Neuronal stem cell (in vitro differentiated cells): ENCODE measurements at regions not wholly inside any gene's neighbourhood (a gene's known extent, or its start where the extent isn't known, plus 50 kb on each side); places are given as distances from the start of the nearest gene placed in this dataset.

Source experiments
- DNase-seq: peaks from one replicate; pipeline ENCODE4 v3.0.0-alpha.2; 2013; ENCODE audit warnings: low spot score
- H2AFZ ChIP-seq: one replicate; pipeline ENCODE4 v1.6.1; 2013; ENCODE audit warnings: mild to moderate bottlenecking, low read length, inconsistent platforms
- H2AK5ac ChIP-seq: 2 replicates; pipeline ENCODE4 v1.6.1; 2013; ENCODE audit warnings: low read depth, mild to moderate bottlenecking, inconsistent platforms, low read length, moderate library complexity, mixed read lengths
- H2BK120ac ChIP-seq: 2 replicates; pipeline ENCODE4 v1.6.1; 2013; ENCODE audit warnings: low read depth, mild to moderate bottlenecking, inconsistent platforms, low read length, moderate library complexity, mixed read lengths
- H2BK12ac ChIP-seq: one replicate; pipeline ENCODE4 v1.6.1; 2013; ENCODE audit warnings: low read length, inconsistent platforms
- H2BK15ac ChIP-seq: 2 replicates; pipeline ENCODE4 v1.6.1; 2013; ENCODE audit warnings: mild to moderate bottlenecking, low read length, inconsistent platforms, mixed read lengths
- H2BK5ac ChIP-seq: one replicate; pipeline ENCODE4 v1.6.1; 2013; ENCODE audit warnings: inconsistent platforms, mild to moderate bottlenecking, low read length, moderate library complexity
- H3K14ac ChIP-seq: one replicate; pipeline ENCODE4 v1.6.1; 2013; ENCODE audit warnings: low read length, inconsistent platforms
- H3K18ac ChIP-seq: 2 replicates; pipeline ENCODE4 v1.6.1; 2013; ENCODE audit warnings: low read length, inconsistent platforms
- H3K23ac ChIP-seq: 2 replicates; pipeline ENCODE4 v1.6.1; 2013; ENCODE audit warnings: low read depth, mild to moderate bottlenecking, mixed read lengths, low read length, inconsistent platforms; ENCODE audit not compliant: poor library complexity
- H3K27ac ChIP-seq: replicated peaks from 3 replicates; pipeline ENCODE4 v1.5.1; 2013; ENCODE audit warnings: low read length, inconsistent platforms
- H3K27me3 ChIP-seq, 3 experiments: 2 replicates each; pipeline ENCODE4 v1.6.1; 2013; ENCODE audit warnings: low read length in 3 of 3, mild to moderate bottlenecking in 2 of 3, inconsistent platforms in 1 of 3, low read depth in 1 of 3, mixed read lengths in 1 of 3, moderate library complexity in 1 of 3; ENCODE audit not compliant: control insufficient read depth in 3 of 3, insufficient read depth in 3 of 3
- H3K36me3 ChIP-seq, 2 donors: replicated peaks in 1 of 2; 2 replicates each; pipeline ENCODE4 v1.6.1; 2013; ENCODE audit warnings: low read length in 2 of 2; ENCODE audit not compliant: control insufficient read depth in 2 of 2, insufficient read depth in 2 of 2
- H3K4ac ChIP-seq: 2 replicates; pipeline ENCODE4 v1.6.1; 2013; ENCODE audit warnings: inconsistent platforms, mild to moderate bottlenecking, low read length, moderate library complexity
- H3K4me1 ChIP-seq, 2 donors: 1 replicate in 1 of 2; 2 replicates in 1 of 2; pipeline ENCODE4 v1.6.1; 2013; ENCODE audit warnings: low read length in 2 of 2, low read depth in 1 of 2; ENCODE audit not compliant: control insufficient read depth in 2 of 2, insufficient read depth in 1 of 2
- H3K4me2 ChIP-seq: one replicate; pipeline ENCODE4 v1.6.1; 2013; ENCODE audit warnings: mild to moderate bottlenecking, low read length, inconsistent platforms; ENCODE audit not compliant: insufficient read depth, poor library complexity, severe bottlenecking
- H3K4me3 ChIP-seq, 2 donors: 2 replicates each; pipeline ENCODE4 v1.5.1; 2013; ENCODE audit warnings: low read length in 2 of 2, mild to moderate bottlenecking in 2 of 2, inconsistent platforms in 1 of 2, moderate library complexity in 1 of 2
- H3K79me1 ChIP-seq: one replicate; pipeline ENCODE4 v1.6.1; 2013; ENCODE audit warnings: low read depth, mild to moderate bottlenecking, inconsistent platforms, low read length, moderate library complexity
- H3K9ac ChIP-seq: one replicate; pipeline ENCODE4 v1.6.1; 2013; ENCODE audit warnings: mild to moderate bottlenecking, low read depth, low read length, inconsistent platforms; ENCODE audit not compliant: poor library complexity
- H3K9me3 ChIP-seq, 2 donors: replicated peaks in 1 of 2; 2 replicates each; pipeline versions ENCODE3 to v1.6.1; 2013; ENCODE audit warnings: low read length in 2 of 2, mild to moderate bottlenecking in 2 of 2, inconsistent platforms in 1 of 2, low read depth in 1 of 2, mixed read lengths in 1 of 2, moderate library complexity in 1 of 2; ENCODE audit not compliant: control insufficient read depth in 2 of 2, insufficient read depth in 1 of 2
- H4K8ac ChIP-seq: one replicate; pipeline ENCODE4 v1.6.1; 2013; ENCODE audit warnings: low read depth, mild to moderate bottlenecking, inconsistent platforms, low read length, moderate library complexity
- H4K91ac ChIP-seq: one replicate; pipeline ENCODE4 v1.6.1; 2013; ENCODE audit warnings: low read length, low read depth, mild to moderate bottlenecking, inconsistent platforms; ENCODE audit not compliant: poor library complexity
- WGBS, 2 donors: extraction: QIAGEN DNeasy Blood & Tissue Kit; methylation state at CpG; one replicate each; pipeline ENCODE4 v1.1.7; 2013; ENCODE audit warnings: missing lambda C conversion rate in 2 of 2, mixed read lengths in 1 of 2; ENCODE audit not compliant: insufficient read length in 2 of 2, insufficient replicate concordance in 1 of 2; ENCODE audit errors: extremely low coverage in 2 of 2; 5-methylcytosine and 5-hydroxymethylcytosine counted together

DNA sequence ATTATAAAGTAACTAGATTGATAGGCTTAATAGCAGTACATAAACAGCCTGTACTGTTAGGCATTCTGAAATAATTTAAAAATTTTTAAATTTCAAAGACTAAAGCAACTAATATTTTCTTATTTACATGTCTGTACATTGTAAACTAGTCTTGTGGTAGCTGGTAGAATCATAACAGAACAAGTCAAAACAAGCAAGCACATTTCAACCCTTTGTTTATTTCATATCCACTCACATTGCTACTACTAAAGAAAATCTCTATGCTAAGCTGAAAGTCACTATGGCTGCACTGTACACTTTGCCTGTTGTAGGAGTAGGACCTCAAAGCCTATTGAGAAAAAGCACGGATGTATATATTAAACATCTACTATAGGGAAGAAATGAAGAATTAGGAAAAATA lies 738.2 kb upstream of the ADGRL4 start:
- H2AK5ac ChIP-seq, result no peak overlapping the region
- H2AFZ ChIP-seq, result no peak overlapping the region
- no peaks in the 10 kb centered on the region for H3K4me1 ChIP-seq
- no peak for DNase-seq
- H3K23ac ChIP-seq, result no peak overlapping the region
- no peak overlapping the region for H2BK12ac ChIP-seq
- H3K36me3 ChIP-seq, result no peaks in the 10 kb centered on the region
- no peak overlapping the region for H2BK120ac ChIP-seq
- H2BK15ac ChIP-seq, result no peak overlapping the region
- no peak overlapping the region for H4K8ac ChIP-seq
- H3K14ac ChIP-seq, result no peak overlapping the region
- no peak overlapping the region for H3K27ac ChIP-seq
- H3K4me2 ChIP-seq, result no peak overlapping the region
- H3K9me3 ChIP-seq, result no peaks in the 10 kb centered on the region
- no peaks in the 10 kb centered on the region for H3K27me3 ChIP-seq
- H3K9ac ChIP-seq, result no peak overlapping the region
- no peaks in the 10 kb centered on the region for H3K79me1 ChIP-seq
- WGBS, 2 donors, result no CpG with 5 or more reads among the region's 1 CpG
- no peak overlapping the region for H2BK5ac ChIP-seq
- no peak overlapping the region for H3K4me3 ChIP-seq
- no peak overlapping the region for H3K18ac ChIP-seq
- H4K91ac ChIP-seq, result no peak overlapping the region
- no peak overlapping the region for H3K4ac ChIP-seq

DNA sequence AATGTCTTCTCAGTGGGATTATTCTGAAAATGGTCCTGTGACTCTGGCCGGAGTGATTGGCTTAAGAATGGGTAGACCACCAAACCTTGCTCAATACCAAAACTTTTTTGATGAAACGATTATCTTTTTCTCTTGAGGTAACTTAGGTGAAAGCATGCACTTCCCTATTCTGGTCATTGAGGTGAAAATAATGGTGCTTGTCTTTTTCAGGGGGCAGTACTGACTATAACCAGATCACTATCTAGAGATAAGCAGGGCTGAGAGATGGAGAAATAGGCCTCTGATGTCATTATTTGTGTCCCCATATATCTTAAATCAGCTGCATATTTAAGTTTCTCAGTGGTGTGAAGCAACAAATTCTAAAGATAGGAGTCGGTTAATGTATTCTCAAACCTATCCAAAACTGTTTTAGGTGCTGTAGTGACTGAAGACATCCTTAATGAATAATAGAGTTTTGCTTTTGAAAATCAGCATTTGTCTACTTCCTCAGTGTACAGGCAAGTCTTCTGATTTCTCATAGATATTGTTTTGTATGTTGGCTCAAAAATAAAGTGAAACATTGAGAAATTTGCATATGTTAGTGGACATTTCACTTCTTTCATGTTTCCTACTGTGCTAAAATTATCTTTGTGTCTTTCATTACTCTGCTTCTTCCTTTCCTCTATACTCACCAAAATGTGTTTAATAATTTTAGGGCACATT lies 735.3 kb upstream of the ADGRL4 start:
- Histone ChIP-seq H3K36me3 (no peaks in the 10 kb centered on the region), H3K18ac (no peak overlapping the region), H3K9me3 (no peaks in the 10 kb centered on the region), H2BK15ac (no peak overlapping the region), H3K4me1 (no peaks in the 10 kb centered on the region), H2BK120ac (no peak overlapping the region), H2AK5ac (no peak overlapping the region), H4K91ac (no peak overlapping the region), H3K79me1 (no peaks in the 10 kb centered on the region), H2AFZ (no peak overlapping the region), H2BK5ac (no peak overlapping the region), H3K23ac (no peak overlapping the region), H3K27ac (no peak overlapping the region), H4K8ac (no peak overlapping the region), H3K27me3 (no peaks in the 10 kb centered on the region), H2BK12ac (no peak overlapping the region), H3K4me2 (no peak overlapping the region), H3K9ac (no peak overlapping the region), H3K4ac (no peak overlapping the region), H3K4me3 (no peak overlapping the region), H3K14ac (no peak overlapping the region)
- DNase-seq, result no peak
- no CpG with 5 or more reads among the region's 3 CpGs for WGBS, 2 donors

DNA sequence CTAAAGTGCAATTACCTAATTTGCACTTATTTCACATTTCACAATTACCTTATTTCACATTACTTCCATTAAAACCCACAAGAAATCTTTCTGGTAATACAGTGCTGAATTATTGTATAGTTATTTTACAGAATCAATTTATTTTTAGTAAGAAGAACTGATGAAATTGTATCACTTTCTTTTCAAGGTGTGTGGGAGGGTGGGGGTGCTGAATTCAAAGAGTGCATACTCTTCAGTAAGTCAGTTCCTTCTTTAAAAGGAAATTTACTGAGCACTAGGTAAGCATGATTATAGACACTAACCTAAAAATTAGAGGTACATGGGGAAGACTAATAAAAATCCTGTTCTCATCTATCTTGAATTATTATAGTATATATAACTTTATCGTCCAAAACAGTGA lies 731.6 kb upstream of the ADGRL4 start:
- Histone ChIP-seq H2AFZ (no peak overlapping the region), H3K79me1 (no peaks in the 10 kb centered on the region), H3K18ac (no peak overlapping the region), H3K27ac (no peak overlapping the region), H2BK5ac (no peak overlapping the region), H3K4me2 (no peak overlapping the region), H2BK120ac (no peak overlapping the region), H3K14ac (no peak overlapping the region), H3K9me3 (no peaks in the 10 kb centered on the region), H3K36me3 (no peaks in the 10 kb centered on the region), H4K91ac (no peak overlapping the region), H3K4ac (no peak overlapping the region), H3K4me1 (no peaks in the 10 kb centered on the region), H2BK12ac (no peak overlapping the region), H2BK15ac (no peak overlapping the region), H3K9ac (no peak overlapping the region), H3K27me3 (no peaks in the 10 kb centered on the region), H3K4me3 (no peak overlapping the region), H2AK5ac (no peak overlapping the region), H4K8ac (no peak overlapping the region), H3K23ac (no peak overlapping the region)
- no CpG with 5 or more reads among the region's 1 CpG for WGBS, 2 donors
- no peak for DNase-seq

DNA sequence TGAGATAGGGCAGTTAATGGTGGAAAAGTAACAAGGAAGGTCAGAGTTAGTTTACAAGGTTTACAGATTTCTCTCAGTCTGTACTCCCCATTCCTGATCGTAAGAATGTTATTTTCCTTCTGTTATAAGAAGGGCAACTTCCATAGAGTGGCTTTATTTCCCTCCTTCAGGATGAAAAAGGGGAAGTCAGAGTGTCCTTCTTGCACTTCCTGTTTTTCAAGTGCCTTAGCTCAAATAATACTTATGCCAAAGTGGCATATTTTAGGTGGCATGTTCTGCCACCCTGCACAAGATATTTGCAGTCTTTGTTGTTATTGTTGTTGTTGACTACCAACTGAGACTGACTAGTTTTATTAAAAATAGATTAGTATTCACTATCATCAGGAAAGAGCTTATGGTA lies 730.7 kb upstream of the ADGRL4 start:
- H4K91ac ChIP-seq, result no peak overlapping the region
- no peak for DNase-seq
- H3K18ac ChIP-seq, result no peak overlapping the region
- no peak overlapping the region for H2AK5ac ChIP-seq
- H2BK12ac ChIP-seq, result no peak overlapping the region
- no peak overlapping the region for H3K4me3 ChIP-seq
- H2AFZ ChIP-seq, result no peak overlapping the region
- no peak overlapping the region for H3K9ac ChIP-seq
- no CpG with 5 or more reads among the region's 1 CpG for WGBS, 2 donors
- no peaks in the 10 kb centered on the region for H3K36me3 ChIP-seq
- no peaks in the 10 kb centered on the region for H3K79me1 ChIP-seq
- no peak overlapping the region for H2BK15ac ChIP-seq
- H2BK5ac ChIP-seq, result no peak overlapping the region
- H3K27ac ChIP-seq, result no peak overlapping the region
- no peak overlapping the region for H2BK120ac ChIP-seq
- H3K4me2 ChIP-seq, result no peak overlapping the region
- no peaks in the 10 kb centered on the region for H3K4me1 ChIP-seq
- H3K23ac ChIP-seq, result no peak overlapping the region
- no peaks in the 10 kb centered on the region for H3K9me3 ChIP-seq
- no peak overlapping the region for H3K4ac ChIP-seq
- H3K27me3 ChIP-seq, result no peaks in the 10 kb centered on the region
- no peak overlapping the region for H4K8ac ChIP-seq
- no peak overlapping the region for H3K14ac ChIP-seq
